RWPE1 (cell line): ENCODE measurements at regions not wholly inside any gene's neighbourhood (a gene's known extent, or its start where the extent isn't known, plus 50 kb on each side); places are given as distances from the start of the nearest gene placed in this dataset.

ENCODE experiments used
- CTCF ChIA-PET: fragments of 350-600 bp; sonication (Branson Sonifier 250); formaldehyde crosslinking; extraction: SDS; loops from one replicate; lab custom pipeline; 2021; lab: Yijun Ruan, JAX
- POLR2A ChIA-PET: fragments of 400-600 bp; formaldehyde crosslinking; extraction: SDS; loops from one replicate; lab custom pipeline; 2020; ENCODE audit warnings: antibody characterized with exemption; ENCODE audit not compliant: low non-redundant PET; lab: Yijun Ruan, JAX
- DNase-seq: peaks from one replicate; pipeline ENCODE4 v3.0.0; 2012; ENCODE audit warnings: low spot score
- H3K27ac ChIP-seq: fragments of 450-650 bp; 2 replicates; pipeline ENCODE4 v1.5.1; 2017
- CTCF ChIP-seq: fragments of 450-650 bp; conservative IDR thresholded peaks from 2 replicates; pipeline ENCODE4 v1.5.1; 2017; ENCODE audit warnings: low read depth, mild to moderate bottlenecking

GRCh38 chr22:48579043-48579927 lies 1248.4 kb downstream of the BRD1 start:
- H3K27ac ChIP-seq = no peak overlapping the region
- POLR2A ChIA-PET = no interaction called here
- CTCF ChIA-PET = no interaction called here
- no peak for TF ChIP-seq CTCF
- no peak for DNase-seq

DNA sequence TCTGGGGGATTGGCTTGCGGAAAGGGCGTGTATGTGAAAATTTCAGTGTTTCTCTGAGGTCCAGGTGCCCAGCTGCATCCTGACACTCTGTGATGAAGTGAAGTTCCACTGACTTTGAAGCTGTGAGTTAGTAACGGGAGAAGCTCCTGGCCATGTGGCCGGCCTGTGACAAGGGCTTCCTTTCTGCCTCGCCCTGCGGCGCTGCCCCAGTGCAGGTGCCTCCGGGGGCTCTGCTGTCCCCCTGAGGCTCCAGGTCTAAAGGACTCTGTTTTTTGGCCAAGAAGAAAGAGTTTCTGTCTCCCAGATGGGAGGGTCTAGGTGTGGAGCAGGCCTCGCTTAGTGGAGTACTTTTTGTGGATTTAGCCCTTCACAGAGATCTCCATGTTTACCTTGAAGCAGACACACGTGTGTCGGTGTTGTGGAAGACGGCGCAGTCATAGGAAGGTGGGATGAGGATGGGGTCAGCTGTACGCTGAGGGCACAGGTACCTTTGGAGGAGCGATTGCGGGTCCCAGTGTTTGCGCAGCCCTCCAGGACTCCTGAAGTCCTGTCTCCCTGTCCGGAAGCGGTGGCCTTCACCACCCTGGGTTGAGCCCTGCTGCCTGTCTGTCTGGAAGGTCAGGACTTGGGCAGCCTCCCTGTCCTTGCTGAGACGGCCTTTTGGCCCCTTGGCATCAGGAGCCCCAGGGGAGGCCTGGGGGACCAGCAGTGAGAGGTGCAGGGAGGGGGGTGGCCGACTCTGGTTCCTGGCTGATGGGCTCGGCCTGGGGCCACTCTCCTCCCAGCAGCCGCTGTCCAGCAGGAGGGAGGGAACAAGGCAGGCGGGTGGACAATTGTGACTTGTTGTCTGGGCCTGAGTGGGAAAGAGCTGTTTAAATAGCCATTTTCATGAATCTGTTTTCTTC lies 1249.3 kb downstream of the BRD1 start:
- no peak for DNase-seq
- no peak overlapping the region for H3K27ac ChIP-seq
- ChIA-PET POLR2A (no interaction called here), CTCF (no interaction called here)
- no peak for TF ChIP-seq CTCF

DNA sequence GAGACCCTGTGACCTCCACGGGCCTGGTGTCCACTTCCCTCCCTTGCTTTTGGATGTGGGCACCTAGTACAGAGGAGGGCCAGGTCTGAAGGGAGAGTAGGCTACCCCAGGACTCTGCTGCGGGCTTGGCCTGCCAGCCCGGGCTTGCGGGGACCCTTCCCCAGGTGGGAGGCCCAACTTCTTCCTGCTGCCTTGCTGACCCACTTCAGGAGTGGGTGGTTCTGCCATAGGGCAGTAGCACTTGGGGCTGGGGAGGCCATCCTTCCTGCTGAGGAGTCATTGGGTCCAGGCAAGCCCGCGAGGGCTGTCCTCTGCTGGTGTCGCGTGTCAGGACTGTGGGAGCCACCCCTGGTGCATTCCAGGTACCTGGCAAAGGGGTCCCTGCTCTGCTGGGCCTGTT lies 1250.0 kb downstream of the BRD1 start:
- no peak overlapping the region for H3K27ac ChIP-seq
- no peak for DNase-seq
- ChIA-PET CTCF (no interaction called here), POLR2A (no interaction called here)
- no peak for TF ChIP-seq CTCF

DNA sequence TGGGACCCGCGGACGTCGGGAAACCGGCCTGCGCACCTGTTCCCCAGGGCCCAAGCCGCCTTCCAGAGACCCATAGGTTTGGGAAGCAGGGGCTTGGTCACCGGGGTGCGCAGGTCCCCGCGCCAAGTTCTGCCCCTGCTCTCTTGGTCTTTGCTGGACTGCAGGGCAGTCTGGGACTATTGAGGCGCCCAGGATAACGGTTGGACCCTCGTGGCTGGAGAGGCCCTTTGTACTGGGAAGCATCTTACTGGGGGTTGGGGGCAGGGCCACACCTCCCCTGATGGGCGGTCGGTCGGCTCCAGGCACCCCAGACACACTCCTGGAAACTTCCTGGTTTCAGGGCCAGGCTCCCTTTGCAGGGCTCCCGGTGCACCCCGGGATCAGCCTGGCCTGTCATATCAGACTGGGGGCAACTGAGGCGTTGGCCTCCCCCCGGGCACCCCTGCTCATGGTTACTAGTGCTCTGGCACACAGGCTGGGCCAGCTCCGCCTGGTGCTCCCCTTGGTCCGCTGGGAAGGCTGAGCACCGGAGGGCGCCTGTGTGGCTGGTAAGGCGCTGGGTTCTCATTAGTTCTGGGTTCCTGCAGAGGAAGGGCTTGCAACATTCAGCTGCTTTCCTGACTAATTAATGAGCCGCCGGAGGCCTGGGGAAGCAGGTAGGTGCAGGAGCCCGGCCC lies 1250.5 kb downstream of the BRD1 start:
- no peak for DNase-seq
- H3K27ac ChIP-seq = no peak overlapping the region
- POLR2A ChIA-PET = no interaction called here
- CTCF ChIA-PET = no interaction called here
- no peak for TF ChIP-seq CTCF

DNA sequence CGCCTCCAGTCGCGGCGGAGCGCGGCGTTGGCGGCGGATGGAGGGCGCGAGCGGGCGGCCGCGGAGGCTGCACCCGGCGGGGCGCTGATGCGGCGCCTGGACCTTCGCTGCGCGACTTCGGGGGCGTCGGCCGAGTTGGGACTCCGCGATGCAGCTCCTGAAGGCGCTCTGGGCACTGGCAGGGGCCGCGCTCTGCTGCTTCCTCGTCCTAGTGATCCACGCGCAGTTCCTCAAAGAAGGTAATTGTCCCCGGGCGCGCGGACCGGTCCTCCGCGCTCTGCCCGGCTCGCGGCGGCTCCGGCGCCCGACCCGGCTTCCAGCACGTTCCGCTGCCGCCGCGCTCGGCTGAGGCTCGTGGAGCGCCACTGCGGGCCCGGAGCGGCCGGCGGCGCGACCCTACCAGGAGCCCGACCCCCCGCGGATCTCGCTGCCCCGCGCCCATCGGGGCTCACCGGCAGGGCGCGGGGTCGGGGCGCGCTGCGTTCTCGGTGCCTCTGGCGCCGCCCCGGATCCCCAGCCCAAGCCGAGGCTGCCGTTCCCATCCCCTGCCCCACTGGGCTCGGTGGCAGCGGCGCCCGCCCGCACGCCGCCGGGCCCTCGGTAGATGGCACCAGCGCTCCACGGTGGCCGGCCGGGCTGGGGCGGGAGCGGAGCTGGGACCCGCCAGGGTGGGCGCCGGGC lies 1251.2 kb downstream of the BRD1 start:
- ChIA-PET POLR2A (no interaction called here), CTCF (no interaction called here)
- no peak for DNase-seq
- no peak for TF ChIP-seq CTCF
- H3K27ac ChIP-seq = no peak overlapping the region
